ENCODE measurements at regions not wholly inside any gene's neighbourhood (a gene's known extent, or its start where the extent isn't known, plus 50 kb on each side); places are given as distances from the start of the nearest gene placed in this dataset.

DNA sequence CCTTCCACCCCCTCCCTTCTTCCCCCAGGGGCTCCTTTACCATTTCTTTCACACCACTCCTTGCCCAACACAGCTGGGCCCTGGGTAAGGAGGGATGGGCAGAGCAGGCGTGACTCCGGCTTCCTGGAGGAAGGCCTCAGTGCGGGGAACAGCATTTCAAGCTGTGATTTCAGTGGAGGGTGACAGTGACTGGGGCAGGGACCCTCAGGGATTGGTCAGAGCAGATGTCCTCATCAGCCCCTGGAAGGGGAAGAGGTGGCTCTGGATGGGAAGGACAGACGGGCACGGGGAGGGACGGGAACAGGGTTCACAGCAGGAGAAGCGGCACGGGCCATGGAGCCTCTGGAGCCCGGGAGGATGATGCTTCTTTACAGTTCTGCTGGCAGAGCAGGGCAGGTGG lies 130.8 kb upstream of the TWIST2 start:
- no peaks in the 10 kb centered on the region for H3K36me3 ChIP-seq
- peaks cover 0 to 12% (median 0%) of the 10 kb centered on the region in 9 donors for H3K27me3 ChIP-seq
- TF ChIP-seq CTCF (IDR thresholded peaks at IDR 0.05) = no peak
- TF ChIP-seq POLR2A (IDR thresholded peaks at IDR 0.05) = no peak
- no peaks in the 10 kb centered on the region for H3K9me3 ChIP-seq
- no peak overlapping the region for H3K4me3 ChIP-seq
- WGBS, 4 donors = 72 to 82% (median 78%) methylated on average over 9 of the region's 9 CpGs
- H3K4me1 ChIP-seq = no peaks in the 10 kb centered on the region
- no peak overlapping the region for H3K27ac ChIP-seq
- ATAC-seq = no peak
- peak in 1 of 5 donors; percentile 2 for DNase-seq
- intact Hi-C loops (cut with DNase I) = no loop called here

DNA sequence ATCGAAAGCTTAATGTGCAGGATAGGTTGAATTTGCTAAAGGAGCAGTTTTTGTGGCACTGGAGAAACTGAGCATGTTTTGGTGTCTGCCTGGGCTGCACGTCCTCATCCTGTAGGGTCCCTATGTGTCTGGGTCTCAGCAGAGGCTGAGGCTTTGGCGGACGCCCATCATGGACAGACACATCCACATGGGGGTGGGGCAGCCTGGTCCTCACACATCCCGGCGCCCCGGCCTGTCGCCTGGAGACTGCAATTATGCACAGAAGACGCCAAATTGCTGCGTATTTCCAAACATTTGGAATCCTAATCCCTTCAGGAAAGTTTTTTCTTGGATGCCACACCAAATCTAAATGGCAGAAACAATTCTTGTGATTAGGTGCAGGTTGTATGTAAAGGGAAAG lies 128.2 kb upstream of the TWIST2 start:
- Histone ChIP-seq H3K27me3 (peaks cover 0 to 12% (median 0%) of the 10 kb centered on the region in 9 donors), H3K4me3 (no peak overlapping the region), H3K27ac (no peak overlapping the region), H3K4me1 (no peaks in the 10 kb centered on the region), H3K9me3 (no peaks in the 10 kb centered on the region), H3K36me3 (no peaks in the 10 kb centered on the region)
- no peak for TF ChIP-seq POLR2A (IDR thresholded peaks at IDR 0.05)
- no peak for TF ChIP-seq CTCF (IDR thresholded peaks at IDR 0.05)
- DNase-seq = no peak
- no peak for ATAC-seq
- intact Hi-C loops (cut with DNase I) = loop anchor here in 2 of 10 donors (2.0 to 5.0 kb wide), 2 partner anchors 67 to 68 kb away; no protein-coding TSS in a partner anchor
- 80 to 87% (median 85%) methylated on average over 10 of the region's 10 CpGs for WGBS, 4 donors

DNA sequence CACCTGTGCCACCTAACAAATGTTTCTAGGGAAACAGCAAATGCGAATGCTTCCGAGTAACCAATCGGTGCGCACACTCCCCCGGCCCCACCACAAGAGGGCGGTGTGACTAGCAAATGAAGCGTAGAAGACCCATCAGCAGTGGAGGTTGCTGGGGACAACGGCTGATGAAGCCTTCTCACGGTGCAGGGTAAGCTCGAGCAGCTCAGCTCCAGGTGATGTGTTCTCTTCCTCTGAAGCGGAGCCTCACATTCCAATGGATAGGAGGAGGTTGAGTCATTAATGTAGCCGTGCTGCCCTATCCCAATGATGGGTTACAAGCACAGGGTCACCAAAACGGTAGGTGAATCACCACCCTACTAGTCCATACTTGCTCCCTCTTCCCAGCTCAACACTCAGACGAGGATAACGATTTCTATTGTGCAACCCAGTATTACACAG lies 127.6 kb upstream of the TWIST2 start:
- intact Hi-C loops (cut with DNase I) = loop anchor here in 2 of 10 donors (2.0 to 5.0 kb wide), 2 partner anchors 67 kb away; no protein-coding TSS in a partner anchor
- peak; percentile 28 to 70 (median 54) for TF ChIP-seq CTCF (IDR thresholded peaks at IDR 0.05)
- TF ChIP-seq POLR2A (IDR thresholded peaks at IDR 0.05) = no peak
- WGBS, 4 donors = 33 to 41% (median 37%) methylated on average over 15 of the region's 15 CpGs
- DNase-seq (no peak), ATAC-seq (peak in 3 of 4 donors; percentile 47 to 80 (median 60))
- no peaks in the 10 kb centered on the region for H3K9me3 ChIP-seq
- H3K4me3 ChIP-seq = no peak overlapping the region
- H3K4me1 ChIP-seq = no peaks in the 10 kb centered on the region
- no peak overlapping the region for H3K27ac ChIP-seq
- no peaks in the 10 kb centered on the region for H3K36me3 ChIP-seq
- peaks cover 0 to 12% (median 0%) of the 10 kb centered on the region in 9 donors for H3K27me3 ChIP-seq

GRCh38 chr2:238722181-238722580 lies 125.7 kb upstream of the TWIST2 start:
- ATAC-seq (no peak), DNase-seq (no peak)
- no peak for TF ChIP-seq CTCF (IDR thresholded peaks at IDR 0.05)
- no peak for TF ChIP-seq POLR2A (IDR thresholded peaks at IDR 0.05)
- intact Hi-C loops (cut with DNase I) = loop anchor here in 1 of 10 donors (5.0 kb wide), 1 partner anchor 65 kb away; no protein-coding TSS in a partner anchor
- H3K4me3 ChIP-seq = no peak overlapping the region
- no peaks in the 10 kb centered on the region for H3K4me1 ChIP-seq
- peaks cover 0 to 10% (median 0%) of the 10 kb centered on the region in 9 donors for H3K27me3 ChIP-seq
- WGBS, 4 donors = 94 to 96% (median 95%) methylated on average over 14 of the region's 14 CpGs
- H3K9me3 ChIP-seq = peaks cover 0 to 11% (median 0%) of the 10 kb centered on the region in 12 donors
- H3K36me3 ChIP-seq = no peaks in the 10 kb centered on the region
- no peak overlapping the region for H3K27ac ChIP-seq
